NCI-H345 (cell line): ENCODE measurements at regions not wholly inside any gene's neighbourhood (a gene's known extent, or its start where the extent isn't known, plus 50 kb on each side); places are given as distances from the start of the nearest gene placed in this dataset.
A peak's percentile ranks its signal among the peaks of the same experiment; 100 is the strongest.

ENCODE experiments used
- DNase-seq: peaks from one replicate; lab custom pipeline; 2025; lab: John Stamatoyannopoulos, UW

- no peak for DNase-seq
Observed at GRCh38 chr1:5750186-5751162, 241.8 kb downstream of the NPHP4 start.

DNA sequence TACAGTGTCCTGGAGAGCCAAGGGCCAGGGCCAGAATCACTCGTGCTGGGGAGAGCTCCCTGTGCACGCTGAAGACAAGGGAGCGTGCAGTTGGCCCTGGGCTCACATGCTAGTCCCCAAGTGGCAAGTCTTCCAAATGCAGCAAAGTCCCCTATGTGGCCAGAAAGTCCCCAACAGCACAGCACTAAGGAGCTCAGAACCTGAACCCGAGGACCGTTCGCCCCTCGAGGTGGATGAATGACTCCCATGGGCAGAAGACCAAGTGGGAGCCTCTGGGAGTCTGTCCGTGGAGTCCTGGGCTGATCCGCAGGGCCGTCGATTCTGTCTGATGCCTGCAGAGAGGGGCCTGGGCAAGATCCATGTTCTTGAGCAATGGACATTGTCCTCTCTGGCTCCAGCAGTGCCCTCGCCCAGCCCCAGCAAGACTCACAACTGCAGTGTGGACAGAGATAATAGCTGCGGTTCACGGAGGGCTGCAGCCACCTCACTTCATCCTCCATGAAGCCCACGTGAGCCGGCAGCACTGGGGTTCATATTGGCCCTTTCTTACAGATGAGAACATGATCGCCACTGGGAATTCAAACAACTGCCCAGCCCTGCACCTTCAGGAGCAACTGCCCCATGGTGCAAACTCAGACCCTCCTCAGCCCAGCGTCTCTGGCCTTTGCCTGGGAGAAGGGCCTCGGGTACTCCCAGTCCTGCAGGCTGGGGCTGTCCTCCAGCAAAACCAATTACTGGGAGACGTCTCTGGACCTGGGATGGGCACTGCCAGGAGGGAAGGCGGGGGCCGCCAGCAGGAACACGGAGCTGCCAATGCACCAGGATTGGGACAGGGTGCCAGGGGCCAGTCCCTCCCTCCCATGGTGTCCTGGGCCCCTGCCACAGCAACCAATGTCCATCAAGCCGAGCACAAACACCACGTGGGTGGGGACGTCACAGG, 243.7 kb downstream of the NPHP4 start:
- no peak for DNase-seq

- peak; percentile 25 for DNase-seq
Observed at GRCh38 chr1:5747426-5748285, 244.6 kb downstream of the NPHP4 start.

- peak; percentile 45 for DNase-seq
Observed at GRCh38 chr1:5746611-5747425, 245.4 kb downstream of the NPHP4 start.

DNA sequence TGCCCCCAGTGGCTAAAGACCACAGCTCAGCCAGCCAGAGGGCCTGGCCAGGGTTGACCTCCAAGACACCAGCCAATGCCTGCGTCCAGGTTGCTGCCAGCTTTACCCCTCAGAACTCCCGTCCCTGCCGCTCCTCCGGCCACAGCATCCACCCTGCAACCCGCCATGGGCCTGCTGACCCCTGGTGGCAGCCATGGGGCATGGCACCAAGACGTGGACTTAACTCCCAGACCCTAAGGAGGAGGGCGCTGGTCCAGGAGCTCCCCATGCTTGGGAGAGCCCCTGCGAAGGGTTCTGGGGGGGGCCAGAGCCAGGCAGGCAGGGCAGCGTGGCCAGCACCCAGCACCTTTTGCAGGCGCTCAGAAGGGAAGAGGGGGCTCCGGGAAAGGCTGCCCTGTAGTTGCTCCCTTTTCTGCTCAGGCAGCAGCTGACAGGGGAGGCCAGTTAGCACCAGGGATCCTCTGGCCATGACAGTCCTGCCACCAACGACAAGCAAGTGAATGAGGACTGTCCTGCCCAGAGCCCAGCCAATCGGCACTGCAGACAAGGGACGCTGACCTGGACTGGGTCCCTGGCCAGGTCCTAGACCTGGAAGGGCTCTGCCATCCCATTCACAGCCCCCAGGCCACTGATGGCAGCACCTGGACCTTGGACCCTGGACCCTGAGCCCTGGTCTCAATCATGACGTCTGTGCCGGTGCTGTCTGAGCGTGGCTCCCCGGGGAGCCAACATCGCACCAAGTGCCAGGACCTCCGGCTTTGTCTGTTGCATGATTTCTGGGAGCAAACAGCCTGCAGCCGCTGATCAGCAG, 246.2 kb downstream of the NPHP4 start:
- DNase-seq: peak; percentile 75

- DNase-seq: no peak
Observed at GRCh38 chr1:5744911-5745799, 247.1 kb downstream of the NPHP4 start.

DNA sequence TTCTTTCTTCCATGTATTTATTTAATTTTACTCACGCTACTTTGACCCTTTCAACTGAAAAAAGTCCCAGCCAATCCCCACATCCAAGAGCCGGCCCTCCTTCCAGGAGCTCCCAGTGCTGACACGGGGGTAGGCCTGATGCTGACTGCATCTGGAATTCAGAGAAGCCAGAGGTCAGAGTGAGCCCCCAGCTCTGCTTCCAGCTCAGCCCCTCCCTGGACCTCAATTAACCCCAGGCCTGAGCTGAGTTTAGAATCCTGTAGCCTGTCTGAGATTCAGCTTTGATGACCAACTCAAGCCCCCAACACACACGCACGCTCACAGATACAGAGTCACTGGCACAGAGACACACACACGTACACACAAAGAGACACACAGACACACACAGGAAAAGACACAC, 247.9 kb downstream of the NPHP4 start:
- no peak for DNase-seq

- no peak for DNase-seq
Observed at GRCh38 chr1:5743435-5744095, 248.7 kb downstream of the NPHP4 start.

- DNase-seq: no peak
Observed at GRCh38 chr1:5742801-5743200, 249.4 kb downstream of the NPHP4 start.

DNA sequence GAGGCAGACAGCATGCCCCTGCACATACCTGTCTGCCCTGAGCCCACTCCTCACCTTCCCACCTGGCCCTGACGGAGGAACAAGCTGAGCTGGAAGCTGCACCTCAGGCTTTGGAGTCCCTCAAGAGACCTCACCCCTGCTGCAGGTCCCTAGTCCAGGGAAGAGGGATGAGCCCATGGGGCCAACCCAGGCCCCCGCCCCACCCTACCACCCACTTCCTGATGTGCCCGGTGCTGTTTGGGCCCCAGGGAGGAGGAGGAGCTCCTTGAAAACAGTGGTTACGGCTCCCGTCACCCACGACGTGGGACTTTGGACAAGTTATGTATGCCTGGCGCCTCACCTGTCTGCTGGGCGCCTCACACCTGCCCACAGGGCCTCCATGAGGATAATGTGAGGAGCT, 250.2 kb downstream of the NPHP4 start:
- DNase-seq: no peak

- no peak for DNase-seq
Observed at GRCh38 chr1:5740865-5741860, 251.1 kb downstream of the NPHP4 start.

DNA sequence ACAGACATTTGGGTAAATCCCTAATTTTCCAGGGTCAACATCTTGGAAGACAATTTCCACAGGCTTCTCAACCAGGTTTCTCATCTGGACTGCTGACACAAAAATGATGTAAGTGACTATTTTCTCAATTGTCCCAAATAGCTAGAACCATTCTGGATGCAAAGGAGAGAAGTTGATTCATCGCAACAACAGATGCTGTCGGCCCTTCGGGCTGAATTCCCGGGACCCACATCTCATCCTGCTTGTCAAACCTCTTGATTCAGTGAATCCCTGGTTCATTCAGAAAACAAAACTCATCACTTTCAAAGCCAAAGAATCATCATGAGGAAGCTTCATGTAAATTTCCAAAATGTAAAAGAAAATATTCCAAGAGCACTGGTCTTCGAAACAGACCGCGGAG, 251.8 kb downstream of the NPHP4 start:
- no peak for DNase-seq

GRCh38 chr1:5739561-5740078, 252.6 kb downstream of the NPHP4 start:
- no peak for DNase-seq

- no peak for DNase-seq
Observed at GRCh38 chr1:5738911-5739462, 253.2 kb downstream of the NPHP4 start.

- DNase-seq: no peak
Observed at GRCh38 chr1:5737081-5737480, 255.1 kb downstream of the NPHP4 start.

DNA sequence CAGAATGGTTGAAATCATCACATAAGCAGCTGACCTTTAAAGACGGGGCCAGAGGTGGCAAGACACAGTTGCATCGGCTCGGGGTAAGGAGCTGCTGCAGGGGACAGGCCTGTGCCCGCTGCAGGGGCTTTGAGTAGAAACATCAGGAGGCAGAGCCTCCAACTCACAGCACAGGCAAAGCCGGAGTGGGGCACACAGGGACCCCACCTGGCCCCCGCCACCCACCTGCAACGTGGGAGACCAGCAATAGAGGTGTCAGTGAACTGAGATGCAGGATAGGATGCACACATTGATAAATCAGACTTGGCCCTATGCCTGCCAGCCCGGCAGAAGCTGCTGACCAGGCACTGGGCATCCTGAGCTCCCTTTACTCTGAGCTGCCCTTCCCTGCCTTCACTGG, 257.2 kb downstream of the NPHP4 start:
- no peak for DNase-seq

- DNase-seq: no peak
Observed at GRCh38 chr1:5734414-5734813, 257.8 kb downstream of the NPHP4 start.
